ENCODE measurements at regions not wholly inside any gene's neighbourhood (a gene's known extent, or its start where the extent isn't known, plus 50 kb on each side); places are given as distances from the start of the nearest gene placed in this dataset.

GRCh38 chr6:67914419-67914818, 720.7 kb upstream of the ADGRB3 start:
- TF ChIP-seq CTCF (IDR thresholded peaks at IDR 0.05; ENCODE audit: low read depth, low read length) (no peak), EZH2phosphoT487 (IDR thresholded peaks at IDR 0.05; ENCODE audit: low read depth) (no peak)
